HFFc6 (cell line): ENCODE measurements at regions not wholly inside any gene's neighbourhood (a gene's known extent, or its start where the extent isn't known, plus 50 kb on each side); places are given as distances from the start of the nearest gene placed in this dataset.
"Not testable (repeated sequence)": the region's sequence is repeated elsewhere in the genome, so short reads cannot be mapped to it uniquely, and the experiment has no call there.

Experiments used
- DNase-seq: peaks from one replicate; pipeline ENCODE4 v3.0.0-alpha.2; 2018
- H3K27ac Mint-ChIP-seq: 2 replicates; pipeline ENCODE4 v1.8.0; 2020; ENCODE audit warnings: mild to moderate bottlenecking, mixed read lengths
- H3K27me3 Mint-ChIP-seq: 2 replicates; pipeline ENCODE4 v1.8.0; 2021; ENCODE audit warnings: mild to moderate bottlenecking, moderate library complexity, mixed read lengths; ENCODE audit not compliant: insufficient read depth
- H3K36me3 Mint-ChIP-seq: 2 replicates; pipeline ENCODE4 v1.8.0; 2021; ENCODE audit warnings: low read depth, mixed read lengths
- H3K4me1 Mint-ChIP-seq: 2 replicates; pipeline ENCODE4 v1.8.0; 2020; ENCODE audit warnings: low read depth, mixed read lengths
- H3K4me3 Mint-ChIP-seq: 2 replicates; pipeline ENCODE4 v1.8.0; 2020; ENCODE audit warnings: mild to moderate bottlenecking, moderate library complexity, mixed read lengths
- H3K9me3 Mint-ChIP-seq: 2 replicates; pipeline ENCODE4 v1.8.0; 2020; ENCODE audit warnings: mild to moderate bottlenecking, mixed read lengths
- TF ChIP-seq, protein P1 (sequence below): fragments of 200-600 bp; sonication (generic); IDR thresholded peaks from 2 replicates; pipeline ENCODE4 v1.5.0; 2021; ENCODE audit warnings: antibody characterized with exemption, mild to moderate bottlenecking

DNA sequence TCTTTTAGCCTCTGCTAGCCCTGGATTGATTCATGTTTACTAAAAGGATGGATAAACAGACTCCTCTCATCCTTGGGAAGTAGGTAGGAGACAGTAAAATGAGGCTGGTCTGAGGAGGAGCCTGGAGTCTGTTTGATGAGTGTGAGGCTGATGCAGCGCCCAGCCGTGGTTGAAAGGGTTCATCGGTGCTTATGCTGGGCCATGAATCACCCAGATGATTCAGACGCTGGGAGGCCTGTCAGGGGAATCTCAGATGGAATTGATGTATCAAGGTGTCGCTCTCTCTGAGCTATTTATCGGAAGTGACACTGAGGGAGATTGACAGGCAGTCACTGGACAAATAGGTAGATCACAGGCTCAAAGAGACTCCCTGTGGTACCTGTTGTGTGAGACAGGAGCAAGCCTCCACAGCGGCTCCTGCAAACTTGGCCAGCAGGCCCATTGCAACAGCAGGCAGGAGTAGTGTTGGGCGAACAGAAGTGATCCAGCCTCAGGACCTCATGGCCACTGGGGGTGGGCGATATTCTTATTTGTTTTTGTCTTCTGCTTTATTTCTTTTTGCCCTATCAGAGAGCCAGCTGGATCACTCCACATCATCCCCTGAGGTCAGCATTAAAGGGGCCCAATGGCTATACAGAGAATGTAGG is 109.9 kb upstream of the CADM1 start:
- Mint-ChIP-seq H3K9me3 (peaks cover 62% of the 10 kb centered on the region), H3K27me3 (no peaks in the 10 kb centered on the region), H3K4me1 (no peaks in the 10 kb centered on the region), H3K36me3 (no peaks in the 10 kb centered on the region; the same call in 1 of the 2 replicates), H3K27ac (no peak overlapping the region), H3K4me3 (no peak overlapping the region)
- TF ChIP-seq, protein P1, sequence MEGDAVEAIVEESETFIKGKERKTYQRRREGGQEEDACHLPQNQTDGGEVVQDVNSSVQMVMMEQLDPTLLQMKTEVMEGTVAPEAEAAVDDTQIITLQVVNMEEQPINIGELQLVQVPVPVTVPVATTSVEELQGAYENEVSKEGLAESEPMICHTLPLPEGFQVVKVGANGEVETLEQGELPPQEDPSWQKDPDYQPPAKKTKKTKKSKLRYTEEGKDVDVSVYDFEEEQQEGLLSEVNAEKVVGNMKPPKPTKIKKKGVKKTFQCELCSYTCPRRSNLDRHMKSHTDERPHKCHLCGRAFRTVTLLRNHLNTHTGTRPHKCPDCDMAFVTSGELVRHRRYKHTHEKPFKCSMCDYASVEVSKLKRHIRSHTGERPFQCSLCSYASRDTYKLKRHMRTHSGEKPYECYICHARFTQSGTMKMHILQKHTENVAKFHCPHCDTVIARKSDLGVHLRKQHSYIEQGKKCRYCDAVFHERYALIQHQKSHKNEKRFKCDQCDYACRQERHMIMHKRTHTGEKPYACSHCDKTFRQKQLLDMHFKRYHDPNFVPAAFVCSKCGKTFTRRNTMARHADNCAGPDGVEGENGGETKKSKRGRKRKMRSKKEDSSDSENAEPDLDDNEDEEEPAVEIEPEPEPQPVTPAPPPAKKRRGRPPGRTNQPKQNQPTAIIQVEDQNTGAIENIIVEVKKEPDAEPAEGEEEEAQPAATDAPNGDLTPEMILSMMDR, result no peak
- no peak for DNase-seq

DNA sequence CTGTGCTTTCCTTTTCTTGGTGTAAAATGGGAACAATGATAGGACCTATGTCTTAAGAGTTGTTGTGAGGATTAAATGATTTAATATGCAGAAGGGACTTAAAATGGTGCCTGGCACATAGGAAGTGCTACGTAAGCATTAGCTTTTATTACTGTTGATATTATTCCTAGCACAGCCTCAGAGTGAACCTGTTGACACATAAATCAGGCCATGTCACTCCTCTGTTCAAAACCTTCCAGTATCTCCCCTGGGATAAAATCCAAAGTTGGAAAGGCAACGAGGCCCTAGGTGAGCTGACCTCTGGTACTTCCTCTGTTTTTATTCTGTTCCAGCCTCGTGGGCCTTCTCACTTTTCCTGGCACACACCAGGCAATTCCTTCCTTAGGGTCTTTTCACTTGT is 108.8 kb upstream of the CADM1 start:
- no peaks in the 10 kb centered on the region; the same call in none of the 2 replicates for H3K36me3 Mint-ChIP-seq
- peaks cover 61% of the 10 kb centered on the region for H3K9me3 Mint-ChIP-seq
- no peak overlapping the region for H3K27ac Mint-ChIP-seq
- H3K4me3 Mint-ChIP-seq, result no peak overlapping the region
- H3K4me1 Mint-ChIP-seq, result no peaks in the 10 kb centered on the region
- no peak for DNase-seq
- TF ChIP-seq, protein P1, result no peak
- H3K27me3 Mint-ChIP-seq, result no peaks in the 10 kb centered on the region

DNA sequence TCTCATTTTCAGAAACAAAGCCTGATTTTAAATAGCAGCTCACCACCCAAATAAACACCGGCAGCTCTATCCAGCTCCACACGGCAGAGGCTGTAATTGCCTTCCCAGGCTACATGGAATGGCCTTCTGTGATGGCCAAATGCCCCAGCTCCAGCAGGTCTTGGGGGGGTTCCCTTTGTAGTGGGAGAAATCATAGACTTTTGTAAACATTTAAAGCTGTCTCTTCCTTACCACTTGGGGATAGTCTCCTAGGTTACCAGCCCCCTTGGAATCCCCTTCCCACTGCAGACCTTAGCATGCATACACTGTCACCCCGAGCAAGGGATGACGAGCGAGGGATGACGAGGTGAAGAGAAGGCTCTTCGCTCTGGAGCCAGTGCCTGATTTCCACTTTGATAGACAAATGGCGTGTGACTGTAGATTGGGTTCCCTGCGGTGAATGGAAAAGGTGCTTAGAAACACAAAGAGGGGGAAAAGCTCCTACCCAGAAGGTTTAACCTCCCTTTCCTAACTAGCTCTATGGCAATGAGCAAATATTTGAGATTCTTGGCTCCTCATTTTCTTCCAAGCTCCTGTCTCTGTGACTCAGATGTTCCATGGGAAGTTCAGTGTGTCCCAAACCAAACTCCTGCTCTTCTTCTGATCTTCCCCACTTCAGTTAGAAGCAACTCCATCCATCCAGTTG is 108.0 kb upstream of the CADM1 start:
- TF ChIP-seq, protein P1, result no peak
- Mint-ChIP-seq H3K27ac (no peak overlapping the region), H3K27me3 (no peaks in the 10 kb centered on the region; the same call in 1 of the 2 replicates), H3K4me3 (no peak overlapping the region), H3K36me3 (no peaks in the 10 kb centered on the region; the same call in none of the 2 replicates), H3K9me3 (peaks cover 60% of the 10 kb centered on the region), H3K4me1 (no peaks in the 10 kb centered on the region)
- no peak for DNase-seq

DNA sequence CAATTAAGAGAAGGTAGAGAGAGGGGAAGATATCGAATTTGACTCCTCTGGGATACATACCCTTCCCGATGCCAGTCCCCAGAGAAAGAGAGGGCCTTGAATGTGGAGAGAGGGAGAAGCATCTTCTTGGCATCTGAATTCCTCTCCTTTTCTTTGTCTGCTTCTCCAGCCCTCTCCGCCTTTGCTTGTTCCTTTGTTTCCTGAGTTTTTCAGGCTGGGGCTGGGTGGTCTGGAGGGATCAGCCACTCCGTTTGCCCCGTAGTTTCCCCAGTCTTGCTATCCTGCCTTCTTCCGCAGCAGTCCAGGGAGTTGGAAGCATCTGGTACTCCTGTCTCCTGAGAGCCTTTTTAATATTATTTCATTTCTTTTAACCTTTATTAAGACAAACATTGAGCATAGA is 107.1 kb upstream of the CADM1 start:
- no peak overlapping the region for H3K4me3 Mint-ChIP-seq
- no peak for DNase-seq
- H3K27ac Mint-ChIP-seq, result no peak overlapping the region
- no peaks in the 10 kb centered on the region; the same call in 1 of the 2 replicates for H3K27me3 Mint-ChIP-seq
- H3K36me3 Mint-ChIP-seq, result no peaks in the 10 kb centered on the region; the same call in none of the 2 replicates
- no peaks in the 10 kb centered on the region for H3K4me1 Mint-ChIP-seq
- peaks cover 66% of the 10 kb centered on the region for H3K9me3 Mint-ChIP-seq
- TF ChIP-seq, protein P1, result no peak

DNA sequence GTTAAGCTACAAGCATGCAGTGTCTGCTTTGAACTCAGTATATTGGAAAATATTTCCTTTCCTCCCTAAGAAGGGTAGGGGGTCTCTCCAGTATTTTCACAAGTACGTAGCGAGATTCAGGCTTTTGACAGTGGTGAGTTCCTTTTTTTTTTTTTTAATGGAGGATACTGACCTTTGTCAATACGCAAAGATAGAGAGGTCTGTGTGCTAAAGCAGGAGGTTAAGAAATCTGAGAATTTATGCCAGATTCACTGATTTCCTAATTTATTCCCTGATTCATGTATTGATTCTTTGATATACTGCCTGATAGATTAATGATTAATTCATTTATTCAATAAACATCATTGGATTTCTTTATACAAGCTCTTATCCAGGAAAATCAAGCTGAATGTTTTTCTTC is 106.7 kb upstream of the CADM1 start:
- H3K27me3 Mint-ChIP-seq, result no peaks in the 10 kb centered on the region; the same call in 1 of the 2 replicates
- peaks cover 69% of the 10 kb centered on the region for H3K9me3 Mint-ChIP-seq
- no peak overlapping the region for H3K27ac Mint-ChIP-seq
- H3K4me3 Mint-ChIP-seq, result no peak overlapping the region
- H3K36me3 Mint-ChIP-seq, result no peaks in the 10 kb centered on the region; the same call in none of the 2 replicates
- DNase-seq, result no peak
- TF ChIP-seq, protein P1, result no peak
- no peaks in the 10 kb centered on the region for H3K4me1 Mint-ChIP-seq

DNA sequence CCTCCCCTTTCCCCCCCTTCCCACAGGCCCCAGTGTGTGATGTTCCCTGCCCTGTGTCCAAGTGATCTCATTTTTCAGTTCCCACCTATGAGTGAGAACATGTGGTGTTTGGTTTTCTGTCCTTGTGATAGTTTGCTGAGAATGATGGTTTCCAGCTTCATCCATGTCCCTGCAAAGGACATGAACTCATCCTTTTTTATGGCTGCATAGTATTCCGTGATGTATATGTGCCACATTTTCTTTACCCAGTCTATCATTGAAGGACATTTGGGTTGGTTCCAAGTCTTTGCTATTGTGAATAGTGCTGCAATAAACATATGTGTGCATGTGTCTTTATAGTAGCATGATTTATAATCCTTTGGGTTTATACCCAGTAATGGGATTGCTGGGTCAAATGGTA is 106.0 kb upstream of the CADM1 start:
- H3K27me3 Mint-ChIP-seq, H3K27ac Mint-ChIP-seq, H3K4me1 Mint-ChIP-seq, H3K36me3 Mint-ChIP-seq, H3K4me3 Mint-ChIP-seq, DNase-seq: not testable (repeated sequence)
- H3K9me3 Mint-ChIP-seq, result peaks cover 72% of the 10 kb centered on the region
